ENCODE measurements at regions not wholly inside any gene's neighbourhood (a gene's known extent, or its start where the extent isn't known, plus 50 kb on each side); places are given as distances from the start of the nearest gene placed in this dataset.

GRCh38 chr13:89432997-89433396 is 1761.8 kb downstream of the SLITRK5 start:
- TF ChIP-seq CTCF (IDR thresholded peaks at IDR 0.05), result no peak
- no peak for TF ChIP-seq POLR2A (IDR thresholded peaks at IDR 0.05)

All from sigmoid colon (tissue), 3 donors.